Adipose tissue (tissue), 3 donors: ENCODE measurements at regions not wholly inside any gene's neighbourhood (a gene's known extent, or its start where the extent isn't known, plus 50 kb on each side); places are given as distances from the start of the nearest gene placed in this dataset.

ENCODE experiments used
- H3K27ac ChIP-seq: one replicate; pipeline ENCODE4 v1.5.1; 2013; ENCODE audit warnings: low read depth, low read length
- WGBS, 3 donors: extraction: QIAGEN DNeasy Blood & Tissue Kit; methylation state at CpG; one replicate each; pipeline ENCODE4 v1.1.7; 2013; 5-methylcytosine and 5-hydroxymethylcytosine counted together
- donor health status: healthy with polysubstance abuse.
- donor health status: Bipolar disorder and iron deficiency.
- donor health status: healthy.

GRCh38 chr5:173531863-173532262 lies 84.6 kb downstream of the BOD1 start:
- no peak overlapping the region for H3K27ac ChIP-seq
- 87 to 90% (median 89%) methylated on average over 9 of the region's 9 CpGs for WGBS, 3 donors

GRCh38 chr5:173530547-173530946 lies 85.9 kb downstream of the BOD1 start:
- H3K27ac ChIP-seq, result no peak overlapping the region
- 75 to 84% (median 83%) methylated on average over 4 of the region's 4 CpGs for WGBS, 3 donors

GRCh38 chr5:173529861-173530260 lies 86.6 kb downstream of the BOD1 start:
- WGBS, 3 donors, result 86 to 91% (median 89%) methylated on average over 3 of the region's 3 CpGs
- H3K27ac ChIP-seq, result no peak overlapping the region

- WGBS, 3 donors, result 72 to 87% (median 81%) methylated on average over 9 of the region's 9 CpGs
- no peak overlapping the region for H3K27ac ChIP-seq
Observed at GRCh38 chr5:173527671-173528070, 88.8 kb downstream of the BOD1 start.

- H3K27ac ChIP-seq, result no peak overlapping the region
- WGBS, 3 donors, result 68 to 83% (median 82%) methylated on average over 3 of the region's 3 CpGs
Observed at GRCh38 chr5:173524136-173524535, 92.3 kb downstream of the BOD1 start.

GRCh38 chr5:173523388-173523787 lies 93.1 kb downstream of the BOD1 start:
- 51 to 65% (median 57%) methylated on average over 2 of the region's 2 CpGs for WGBS, 3 donors

GRCh38 chr5:173522518-173522917 lies 93.9 kb downstream of the BOD1 start:
- H3K27ac ChIP-seq, result no peak overlapping the region
- 79 to 86% (median 86%) methylated on average over 1 of the region's 1 CpG for WGBS, 3 donors

More at GRCh38 chr5:173523388-173523787, 93.1 kb downstream of the BOD1 start:
- H3K27ac ChIP-seq, result no peak overlapping the region

GRCh38 chr5:173518856-173519255 lies 97.6 kb downstream of the BOD1 start:
- H3K27ac ChIP-seq, result no peak overlapping the region
- WGBS, 3 donors, result 81 to 91% (median 86%) methylated on average over 6 of the region's 6 CpGs

GRCh38 chr5:173517648-173518047 lies 98.8 kb downstream of the BOD1 start:
- 72 to 83% (median 81%) methylated on average over 3 of the region's 3 CpGs for WGBS, 3 donors
- H3K27ac ChIP-seq, result no peak overlapping the region

GRCh38 chr5:173515526-173515925 lies 100.9 kb downstream of the BOD1 start:
- H3K27ac ChIP-seq, result no peak overlapping the region
- 21 to 58% (median 29%) methylated on average over 1 of the region's 1 CpG for WGBS, 3 donors

GRCh38 chr5:173514661-173515060 lies 101.8 kb downstream of the BOD1 start:
- WGBS, 3 donors, result 39 to 81% (median 80%) methylated on average over 2 of the region's 2 CpGs
- no peak overlapping the region for H3K27ac ChIP-seq

GRCh38 chr5:173513521-173513991 lies 102.9 kb downstream of the BOD1 start:
- H3K27ac ChIP-seq, result no peak overlapping the region

GRCh38 chr5:173512637-173513435 lies 103.6 kb downstream of the BOD1 start:
- H3K27ac ChIP-seq, result no peak overlapping the region
- 35 to 46% (median 43%) methylated on average over 5 of the region's 5 CpGs for WGBS, 3 donors

- H3K27ac ChIP-seq, result no peak overlapping the region
- WGBS, 3 donors, result 78 to 82% (median 81%) methylated on average over 3 of the region's 3 CpGs
Observed at GRCh38 chr5:173509060-173509459, 107.4 kb downstream of the BOD1 start.

GRCh38 chr5:173507171-173507570 lies 109.3 kb downstream of the BOD1 start:
- H3K27ac ChIP-seq, result no peak overlapping the region
- WGBS, 3 donors, result 78 to 80% (median 79%) methylated on average over 5 of the region's 5 CpGs

GRCh38 chr5:173505634-173506033 lies 110.8 kb downstream of the BOD1 start:
- H3K27ac ChIP-seq, result no peak overlapping the region
- 83 to 88% (median 85%) methylated on average over 3 of the region's 3 CpGs for WGBS, 3 donors

- 88 to 96% (median 90%) methylated on average over 12 of the region's 12 CpGs for WGBS, 3 donors
- no peak overlapping the region for H3K27ac ChIP-seq
Observed at GRCh38 chr5:173501922-173502321, 114.5 kb downstream of the BOD1 start.

- WGBS, 3 donors, result 44 to 66% (median 64%) methylated on average over 8 of the region's 8 CpGs
- H3K27ac ChIP-seq, result no peak overlapping the region
Observed at GRCh38 chr5:173501271-173501670, 115.2 kb downstream of the BOD1 start.

GRCh38 chr5:173500213-173500560 lies 116.3 kb downstream of the BOD1 start:
- WGBS, 3 donors, result 82 to 96% (median 92%) methylated on average over 6 of the region's 6 CpGs
- no peak overlapping the region for H3K27ac ChIP-seq

- WGBS, 3 donors, result 51 to 85% (median 77%) methylated on average over 14 of the region's 14 CpGs
- no peak overlapping the region for H3K27ac ChIP-seq
Observed at GRCh38 chr5:173499471-173500212, 116.8 kb downstream of the BOD1 start.
